HCT116 (cell line): ENCODE measurements at regions not wholly inside any gene's neighbourhood (a gene's known extent, or its start where the extent isn't known, plus 50 kb on each side); places are given as distances from the start of the nearest gene placed in this dataset.

Experiments
- ATAC-seq: fragments of 200-7000 bp; cut with Tn5 transposase; 2 replicates; pipeline ENCODE4 v1.9.1; 2020; ENCODE audit warnings: mild to moderate bottlenecking, moderate library complexity
- BruUV-seq: library from RNA; stranded (reverse); fragments of 400-500 nt; replicated peaks from 2 replicates; lab custom pipeline; 2021; lab: Mats Ljungman, UMichigan
- CTCF ChIA-PET: fragments of 300-600 bp; sonication (Branson Sonifier 250); formaldehyde crosslinking; loops from one replicate; lab custom pipeline; 2021; ENCODE audit warnings: antibody characterized with exemption; lab: Charles Lee
- POLR2A ChIA-PET: fragments of 300-600, 350-600 bp; sonication (Branson Sonifier 250); formaldehyde crosslinking; loops from one replicate; lab custom pipeline; 2021; ENCODE audit warnings: antibody characterized with exemption; lab: Charles Lee
- RAD21 ChIA-PET, 2 experiments: fragments of 300-600 bp; sonication (Branson Sonifier 250); formaldehyde crosslinking; loops; one replicate each; lab custom pipeline; 2023; ENCODE audit warnings: low total read pairs in 2 of 2; ENCODE audit not compliant: uncharacterized antibody in 2 of 2, unreplicated experiment in 2 of 2, low non-redundant PET in 1 of 2; lab: Charles Lee
- DNase-seq: peaks from one replicate; pipeline ENCODE4 v3.0.0-alpha.2; 2010; ENCODE audit warnings: low read depth, low spot score
- H2AFZ ChIP-seq: fragments of 200-600 bp; shearing (Covaris generic), sonication (generic); 2 replicates; pipeline ENCODE4 v1.6.1; 2017; ENCODE audit warnings: low read depth, mixed run types, mixed read lengths, antibody characterized with exemption, low read length; ENCODE audit not compliant: poor library complexity, severe bottlenecking
- H3K27ac ChIP-seq: 2 replicates; pipeline ENCODE4 v1.5.1; 2012; ENCODE audit warnings: low read depth, low read length
- H3K27me3 ChIP-seq: fragments of 200-600 bp; sonication (generic); 2 replicates; pipeline ENCODE4 v1.6.1; 2016; ENCODE audit warnings: mixed run types, low read length, mixed read lengths; ENCODE audit not compliant: insufficient read depth
- H3K36me3 ChIP-seq, 2 experiments: fragments of 200-500 bp in 1 of 2; fragments of 200-600 bp in 1 of 2; sonication (Bioruptor generic) in 1 of 2; sonication (generic) in 1 of 2; 2 replicates each; pipeline versions ENCODE4 v1.5.1 to v1.6.1; 2014 to 2016; ENCODE audit warnings: low read length in 2 of 2, inconsistent platforms in 1 of 2, mixed read lengths in 1 of 2, mixed run types in 1 of 2; ENCODE audit not compliant: insufficient read depth in 2 of 2, control insufficient read depth in 1 of 2
- H3K4me1 ChIP-seq, 2 experiments: fragments of 200-600 bp in 1 of 2; sonication (generic) in 1 of 2; 2 replicates each; pipeline versions ENCODE4 v1.5.1 to v1.6.1; 2012 to 2017; ENCODE audit warnings: low read length in 2 of 2, inconsistent platforms in 1 of 2, mild to moderate bottlenecking in 1 of 2, mixed read lengths in 1 of 2, mixed run types in 1 of 2, moderate library complexity in 1 of 2; ENCODE audit not compliant: insufficient read depth in 2 of 2, control insufficient read depth in 1 of 2
- H3K4me2 ChIP-seq: fragments of 200-600 bp; sonication (generic); 2 replicates; pipeline ENCODE4 v1.6.1; 2017; ENCODE audit warnings: mixed run types, low read length, mixed read lengths
- H3K4me3 ChIP-seq, 2 experiments: fragments of 200-600 bp in 1 of 2; sonication (generic) in 1 of 2; replicated peaks in 1 of 2; 2 replicates each; pipeline ENCODE4 v1.5.1; 2011 to 2016; ENCODE audit warnings: low read length in 2 of 2, control low read depth in 1 of 2, low read depth in 1 of 2, mild to moderate bottlenecking in 1 of 2, mixed read lengths in 1 of 2, mixed run types in 1 of 2
- H3K79me2 ChIP-seq: fragments of 200-600 bp; sonication (generic); 2 replicates; pipeline ENCODE4 v1.6.1; 2017; ENCODE audit warnings: mild to moderate bottlenecking, mixed run types, low read length, moderate library complexity, mixed read lengths; ENCODE audit not compliant: insufficient read depth
- H3K9ac ChIP-seq: fragments of 200-600 bp; sonication (generic); 2 replicates; pipeline ENCODE4 v1.6.1; 2016; ENCODE audit warnings: low read length, mixed read lengths
- H3K9me2 ChIP-seq: fragments of 200-600 bp; sonication (generic), shearing (Covaris generic); 2 replicates; pipeline ENCODE4 v1.6.1; 2017; ENCODE audit warnings: mixed run types, mild to moderate bottlenecking, moderate library complexity; ENCODE audit not compliant: insufficient read depth
- H3K9me3 ChIP-seq, 2 experiments: fragments of 200-500 bp in 1 of 2; fragments of 200-600 bp in 1 of 2; sonication (Bioruptor generic) in 1 of 2; sonication (generic) in 1 of 2; 2 replicates each; pipeline ENCODE4 v1.6.1; 2014 to 2017; ENCODE audit warnings: low read length in 2 of 2, mixed read lengths in 2 of 2, inconsistent platforms in 1 of 2, low read depth in 1 of 2, mild to moderate bottlenecking in 1 of 2, mixed run types in 1 of 2, moderate library complexity in 1 of 2; ENCODE audit not compliant: control insufficient read depth in 1 of 2, insufficient read depth in 1 of 2
- H4K20me1 ChIP-seq: fragments of 200-600 bp; sonication (generic), shearing (Covaris generic); 2 replicates; pipeline ENCODE4 v1.6.1; 2017; ENCODE audit warnings: mixed run types, mild to moderate bottlenecking, moderate library complexity; ENCODE audit not compliant: insufficient read depth
- CBX3 ChIP-seq: IDR thresholded peaks from 2 replicates; pipeline ENCODE4 v1.6.1; 2012; ENCODE audit warnings: low read depth
- CEBPB ChIP-seq: IDR thresholded peaks from 2 replicates; pipeline ENCODE4 v1.6.1; 2012; ENCODE audit warnings: low read depth
- CTCF ChIP-seq, 3 experiments: fragments of 200-600 bp in 1 of 3; sonication (generic) in 1 of 3; IDR thresholded peaks in 2 of 3; conservative IDR thresholded peaks in 1 of 3; 2 replicates each; pipeline ENCODE4 v1.5.1; 2012 to 2017; ENCODE audit warnings: low read depth in 2 of 3, low read length in 2 of 3, antibody characterized with exemption in 1 of 3, borderline replicate concordance in 1 of 3, control low read depth in 1 of 3, mild to moderate bottlenecking in 1 of 3, mixed read lengths in 1 of 3, mixed run types in 1 of 3, moderate library complexity in 1 of 3; ENCODE audit not compliant: insufficient read depth in 1 of 3
- EGR1 ChIP-seq: IDR thresholded peaks from 2 replicates; pipeline ENCODE4 v1.6.1; 2012; ENCODE audit warnings: low read depth
- ELF1 ChIP-seq: IDR thresholded peaks from 2 replicates; pipeline ENCODE4 v1.6.1; 2012; ENCODE audit warnings: low read depth, borderline replicate concordance
- EZH2 ChIP-seq: fragments of 200-600 bp; sonication (generic); IDR thresholded peaks from 2 replicates; pipeline ENCODE4 v1.6.1; 2017; ENCODE audit warnings: antibody characterized with exemption, mixed run types
- EZH2phosphoT487 ChIP-seq: fragments of 200-600 bp; IDR thresholded peaks from 2 replicates; pipeline ENCODE4 v1.6.1; 2018; ENCODE audit warnings: antibody characterized with exemption, borderline replicate concordance
- FOSL1 ChIP-seq: IDR thresholded peaks from 2 replicates; pipeline ENCODE4 v1.6.1; 2012; ENCODE audit warnings: low read depth
- JUND ChIP-seq: IDR thresholded peaks from 2 replicates; pipeline ENCODE4 v1.6.1; 2012
- MAX ChIP-seq: IDR thresholded peaks from 2 replicates; pipeline ENCODE4 v1.6.1; 2012
- POLR2AphosphoS5 ChIP-seq: IDR thresholded peaks from 2 replicates; pipeline ENCODE4 v1.6.1; 2011; ENCODE audit warnings: mild to moderate bottlenecking, low read depth, low read length, moderate library complexity
- REST ChIP-seq: IDR thresholded peaks from 2 replicates; pipeline ENCODE4 v1.6.1; 2012; ENCODE audit warnings: low read depth
- SP1 ChIP-seq: IDR thresholded peaks from 2 replicates; pipeline ENCODE4 v1.6.1; 2012; ENCODE audit warnings: low read depth
- SRF ChIP-seq: IDR thresholded peaks from 2 replicates; pipeline ENCODE4 v1.6.1; 2012; ENCODE audit warnings: low read depth
- YY1 ChIP-seq: IDR thresholded peaks from 2 replicates; pipeline ENCODE4 v1.6.1; 2011; ENCODE audit warnings: low read length, low read depth, moderate library complexity, mild to moderate bottlenecking; ENCODE audit not compliant: insufficient replicate concordance; ENCODE audit errors: extremely low read depth
- ZFX ChIP-seq: fragments of 450-650 bp; IDR thresholded peaks from 2 replicates; pipeline ENCODE4 v1.6.1; 2017
- ZNF274 ChIP-seq: fragments of 200-500 bp; sonication (Bioruptor generic); IDR thresholded peaks from 2 replicates; pipeline ENCODE4 v1.6.1; 2014; ENCODE audit warnings: mild to moderate bottlenecking, low read depth, low read length, inconsistent platforms
- intact Hi-C: fragments of 100-400 bp; cut with micrococcal nuclease; formaldehyde crosslinking; loops from 2 replicates; pipeline ENCODE4 v1.10.0; 2022

GRCh38 chr18:39053571-39053970 is 1488.0 kb upstream of the CELF4 start:
- no peak overlapping the region for H2AFZ ChIP-seq
- CTCF ChIA-PET: no interaction called here
- H3K27me3 ChIP-seq: 0 out of 2 replicates have a peak, but pooled peaks cover 3% of the 10 kb centered on the region
- BruUV-seq: no TSS peak
- H3K9ac ChIP-seq: no peak overlapping the region
- intact Hi-C loops: no loop called here
- POLR2A ChIA-PET: no interaction called here
- H3K27ac ChIP-seq: no peak overlapping the region
- no peak for ATAC-seq
- RAD21 ChIA-PET: no interaction called here
- no peaks in the 10 kb centered on the region for H3K36me3 ChIP-seq
- no peak overlapping the region for H3K4me3 ChIP-seq
- H3K9me3 ChIP-seq: peaks cover 2 to 3% of the 10 kb centered on the region in 2 experiments; a peak in 1 of 4 replicates
- H4K20me1 ChIP-seq: no peaks in the 10 kb centered on the region
- H3K4me2 ChIP-seq: no peak overlapping the region
- H3K9me2 ChIP-seq: no peaks in the 10 kb centered on the region
- DNase-seq: no peak
- no peaks in the 10 kb centered on the region for H3K79me2 ChIP-seq
- peaks cover 0 to 7% of the 10 kb centered on the region in 2 experiments; a peak in 1 of 4 replicates for H3K4me1 ChIP-seq
- TF ChIP-seq SRF (no peak), POLR2AphosphoS5 (no peak), EZH2 (no peak), MAX (no peak), JUND (no peak), CTCF (IDR thresholded peaks at IDR 0.05 in 2 of 3, conservative IDR thresholded peaks at IDR 0.05 in 1 of 3; ENCODE audit: borderline replicate concordance in 1 of 3, insufficient read depth in 1 of 3, low read depth in 2 of 3, low read length in 2 of 3) (no peak)

GRCh38 chr18:39051013-39051412 is 1485.4 kb upstream of the CELF4 start:
- CTCF ChIA-PET: no interaction called here
- Histone ChIP-seq H3K9me2 (no peaks in the 10 kb centered on the region), H3K36me3 (no peaks in the 10 kb centered on the region), H3K79me2 (no peaks in the 10 kb centered on the region), H3K4me1 (no peaks in the 10 kb centered on the region), H3K4me3 (no peak overlapping the region), H3K27me3 (0 out of 2 replicates have a peak, but pooled peaks cover 3% of the 10 kb centered on the region), H2AFZ (no peak overlapping the region), H3K27ac (no peak overlapping the region), H4K20me1 (no peaks in the 10 kb centered on the region), H3K4me2 (no peak overlapping the region), H3K9me3 (peaks cover 2 to 3% of the 10 kb centered on the region in 2 experiments; a peak in 1 of 4 replicates), H3K9ac (no peak overlapping the region)
- intact Hi-C loops: no loop called here
- no peak for DNase-seq
- ATAC-seq: no peak
- RAD21 ChIA-PET: no interaction called here
- no TSS peak for BruUV-seq
- POLR2A ChIA-PET: no interaction called here
- TF ChIP-seq YY1 (no peak), ZNF274 (no peak), CEBPB (no peak), EZH2phosphoT487 (no peak), SP1 (no peak), SRF (no peak), EZH2 (no peak), EGR1 (no peak), ZFX (no peak), FOSL1 (no peak), ELF1 (no peak), REST (no peak), CBX3 (no peak)
